ENCODE measurements at regions not wholly inside any gene's neighbourhood (a gene's known extent, or its start where the extent isn't known, plus 50 kb on each side); places are given as distances from the start of the nearest gene placed in this dataset.
"Not testable (repeated sequence)": the region's sequence is repeated elsewhere in the genome, so short reads cannot be mapped to it uniquely, and the experiment has no call there.

GRCh38 chr5:113721171-113721570 is 207.7 kb downstream of the YTHDC2 start:
- DNase-seq (ENCODE audit: low spot score) = no peak

- no peak for DNase-seq (ENCODE audit: low spot score)
Measured at GRCh38 chr5:113723021-113723420, 209.5 kb downstream of the YTHDC2 start.

DNA sequence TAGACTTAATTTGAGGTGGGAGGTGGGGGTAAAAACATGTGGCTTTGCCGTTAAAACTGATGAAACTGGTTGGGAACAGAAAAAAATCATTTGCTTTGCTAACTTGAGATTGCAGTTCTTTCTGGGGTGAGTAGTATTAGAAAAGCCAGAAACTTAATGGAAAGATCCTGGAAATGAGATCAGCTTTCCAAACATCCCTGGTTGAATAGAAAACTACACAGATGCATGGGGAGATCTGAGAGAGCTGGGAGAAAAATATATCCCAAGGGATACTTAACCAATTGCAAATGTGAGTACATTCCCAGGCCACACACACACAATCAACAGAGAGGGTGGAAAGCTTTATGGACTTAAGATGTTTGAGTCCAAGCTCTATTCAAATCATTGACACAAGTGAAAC is 222.3 kb downstream of the YTHDC2 start:
- DNase-seq (ENCODE audit: low spot score) = no peak

- DNase-seq (ENCODE audit: low spot score) = no peak
Measured at GRCh38 chr5:113742176-113742575, 228.7 kb downstream of the YTHDC2 start.

DNA sequence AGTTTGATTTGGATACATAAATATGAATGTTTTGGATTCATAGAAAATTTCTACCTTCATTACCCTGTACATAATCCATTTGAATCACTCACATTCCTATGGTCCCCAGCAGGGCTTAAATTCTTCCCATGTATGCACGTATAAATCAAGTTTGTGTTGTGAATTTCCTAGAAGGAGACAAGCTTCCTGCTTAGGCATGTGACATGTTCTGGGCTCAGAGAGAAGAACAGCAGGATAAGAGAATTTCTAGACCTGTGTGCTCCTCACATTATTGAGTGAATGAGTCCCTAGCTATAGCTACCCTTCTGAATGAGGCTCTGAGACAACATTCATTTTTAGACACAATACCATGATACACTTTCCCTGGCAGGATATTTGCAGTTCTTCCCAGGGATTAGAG is 229.1 kb downstream of the YTHDC2 start:
- no peak for DNase-seq (ENCODE audit: low spot score)

DNA sequence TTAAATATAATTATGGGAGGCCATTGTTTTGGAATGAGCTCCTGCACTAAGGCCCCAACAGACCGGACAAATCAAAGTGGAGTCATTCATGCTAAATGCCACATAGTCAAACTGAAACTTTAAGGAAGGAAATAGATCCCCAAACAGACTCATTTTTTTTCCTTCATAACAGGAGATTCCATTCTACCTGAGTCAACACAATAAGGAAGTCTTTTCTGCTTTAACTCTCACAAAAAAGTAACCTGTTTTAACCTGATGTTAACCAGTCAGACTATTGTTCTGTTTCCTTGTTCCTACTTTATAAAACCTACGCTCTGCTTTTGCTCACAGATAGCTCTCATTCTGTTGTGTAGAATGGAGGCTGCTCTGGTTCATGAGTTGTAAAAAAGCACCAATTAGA is 234.9 kb downstream of the YTHDC2 start:
- DNase-seq (ENCODE audit: low spot score) = no peak

DNA sequence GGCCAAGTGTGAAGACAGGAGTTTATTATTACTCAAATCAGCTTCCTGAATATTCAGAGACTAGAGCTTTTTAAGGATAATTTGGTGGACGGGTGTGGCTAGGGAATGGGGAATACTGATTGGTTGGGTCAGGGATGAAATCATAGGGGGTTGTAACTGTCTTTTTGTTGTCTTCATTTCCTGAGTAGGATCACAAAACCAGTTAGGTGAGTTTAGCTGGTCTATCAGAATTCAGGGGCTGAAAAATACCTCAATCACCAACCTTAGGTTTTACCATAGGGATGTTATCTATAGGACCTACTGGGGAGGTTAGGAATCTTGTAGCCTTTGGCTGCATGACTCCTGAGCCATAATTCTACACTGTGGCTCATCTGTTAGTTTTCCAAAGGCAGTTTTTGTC is 235.8 kb downstream of the YTHDC2 start:
- DNase-seq (ENCODE audit: low spot score) = no peak

- not testable (repeated sequence) for DNase-seq (ENCODE audit: low spot score)
Measured at GRCh38 chr5:113753182-113753581, 239.7 kb downstream of the YTHDC2 start.

- DNase-seq (ENCODE audit: low spot score) = no peak
Measured at GRCh38 chr5:113755516-113755915, 242.0 kb downstream of the YTHDC2 start.

- no peak for DNase-seq (ENCODE audit: low spot score)
Measured at GRCh38 chr5:113757508-113757907, 244.0 kb downstream of the YTHDC2 start.

DNA sequence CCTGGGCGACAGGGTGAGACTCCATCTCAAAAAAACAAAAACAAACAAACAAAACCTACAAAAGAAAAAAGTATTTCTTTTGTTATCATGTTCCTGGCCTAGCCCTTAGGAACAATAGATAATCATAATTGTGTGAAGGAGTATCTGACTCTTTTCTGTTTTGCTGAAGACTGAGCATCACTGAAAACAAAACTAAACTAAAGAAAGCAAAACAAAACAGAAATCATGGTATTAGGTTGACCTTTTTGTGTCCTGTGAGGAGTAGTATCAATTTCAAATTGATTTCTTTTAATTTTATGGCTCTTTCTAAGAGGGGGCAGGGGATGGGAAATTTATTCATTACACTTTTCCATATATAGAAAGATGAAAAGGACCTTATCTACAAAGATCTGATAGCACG is 246.0 kb downstream of the YTHDC2 start:
- no peak for DNase-seq (ENCODE audit: low spot score)

GRCh38 chr5:113760486-113760885 is 247.0 kb downstream of the YTHDC2 start:
- DNase-seq (ENCODE audit: low spot score) = no peak

DNA sequence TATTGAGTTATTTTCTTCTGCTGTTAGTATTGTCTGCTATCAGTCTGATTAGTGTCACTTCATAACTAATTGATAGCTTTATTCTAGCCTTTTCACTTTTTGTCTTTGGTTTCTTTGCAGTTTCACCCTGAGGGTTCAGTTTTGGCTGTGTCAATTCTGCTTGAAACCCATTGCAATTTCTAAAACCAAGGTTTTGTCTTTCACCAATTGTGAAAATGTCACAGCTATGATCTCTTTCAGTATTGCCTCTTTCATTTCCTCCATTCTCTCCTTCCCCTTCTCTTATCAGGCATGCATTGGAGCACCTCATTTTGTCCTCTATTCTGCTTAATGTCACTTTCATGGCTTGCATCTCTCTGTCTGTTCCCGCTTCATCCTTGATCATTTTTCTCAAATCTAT is 248.1 kb downstream of the YTHDC2 start:
- no peak for DNase-seq (ENCODE audit: low spot score)

DNA sequence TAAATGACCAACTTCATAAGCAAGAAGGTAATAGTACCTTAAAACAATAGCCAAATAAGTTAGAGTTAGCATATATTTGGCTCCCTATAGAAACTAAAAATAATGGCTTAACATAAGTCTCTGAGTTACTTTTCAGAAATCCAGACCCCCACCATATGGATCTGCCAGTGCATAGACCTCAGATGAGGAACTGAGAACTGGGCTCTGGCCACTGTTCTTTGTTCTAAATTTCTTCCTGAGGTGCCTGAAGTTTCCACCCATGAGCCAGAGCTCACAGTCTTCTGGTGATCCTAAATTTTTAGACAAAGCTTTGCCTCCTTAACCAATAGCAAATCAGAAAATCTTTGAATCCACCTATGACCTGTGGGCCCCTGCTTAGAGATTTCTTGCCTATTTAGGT is 250.9 kb downstream of the YTHDC2 start:
- DNase-seq (ENCODE audit: low spot score) = no peak

GRCh38 chr5:113766827-113767226 is 253.3 kb downstream of the YTHDC2 start:
- not testable (repeated sequence) for DNase-seq (ENCODE audit: low spot score)

DNA sequence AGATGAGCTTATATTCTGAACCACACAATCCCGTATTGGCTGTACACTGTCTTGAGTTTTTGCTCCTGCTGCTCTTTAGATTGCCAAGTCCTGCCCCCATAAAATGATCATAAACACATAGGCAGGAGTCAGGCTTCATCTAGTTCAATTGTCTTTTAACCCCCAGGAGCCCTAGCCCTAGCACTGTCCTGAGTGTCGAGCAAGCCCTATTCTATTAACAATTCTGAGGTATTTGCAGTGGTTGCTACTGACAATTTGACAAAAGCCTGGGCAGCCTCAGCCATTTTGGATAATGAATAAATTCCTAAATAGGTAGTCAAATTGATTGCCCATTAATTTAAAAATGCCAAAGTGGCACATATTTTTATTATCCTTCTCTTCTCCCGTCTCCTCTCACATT is 257.2 kb downstream of the YTHDC2 start:
- DNase-seq (ENCODE audit: low spot score) = no peak

GRCh38 chr5:113771483-113771882 is 258.0 kb downstream of the YTHDC2 start:
- DNase-seq (ENCODE audit: low spot score) = no peak

GRCh38 chr5:113776168-113776567 is 262.7 kb downstream of the YTHDC2 start:
- DNase-seq (ENCODE audit: low spot score) = no peak

DNA sequence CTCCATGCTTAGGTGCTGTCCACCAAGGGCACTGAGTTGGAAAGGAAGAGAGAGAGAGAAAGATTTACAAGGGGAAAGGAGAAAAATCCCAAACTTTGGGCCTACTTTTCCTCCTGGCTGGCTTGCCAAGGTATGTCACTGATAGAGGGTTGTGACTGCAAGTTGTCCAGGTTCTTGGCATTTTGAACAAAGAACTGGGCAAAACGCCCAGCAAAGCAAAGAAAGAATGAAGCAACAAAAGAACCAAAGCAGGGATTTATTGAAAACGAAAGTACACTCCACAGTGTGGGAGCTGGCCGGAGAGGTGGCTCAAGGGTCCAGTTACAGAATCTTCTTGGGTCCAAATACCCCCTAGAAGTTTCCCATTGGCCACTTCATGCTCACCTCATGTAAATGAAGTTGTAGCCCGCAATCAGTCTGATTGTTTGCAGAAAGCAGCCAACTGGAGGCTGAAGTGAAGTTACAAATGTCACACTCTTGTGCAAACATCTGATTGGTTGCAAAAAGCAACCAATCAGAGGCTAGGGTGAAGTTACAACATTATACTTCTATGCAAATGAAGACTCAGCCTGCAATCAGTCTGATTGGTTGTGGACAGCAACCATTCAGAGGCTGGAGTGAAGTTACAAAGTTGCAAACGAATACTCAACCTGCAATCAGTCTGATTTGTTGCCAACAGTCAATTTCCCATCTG is 263.5 kb downstream of the YTHDC2 start:
- DNase-seq (ENCODE audit: low spot score) = no peak

DNA sequence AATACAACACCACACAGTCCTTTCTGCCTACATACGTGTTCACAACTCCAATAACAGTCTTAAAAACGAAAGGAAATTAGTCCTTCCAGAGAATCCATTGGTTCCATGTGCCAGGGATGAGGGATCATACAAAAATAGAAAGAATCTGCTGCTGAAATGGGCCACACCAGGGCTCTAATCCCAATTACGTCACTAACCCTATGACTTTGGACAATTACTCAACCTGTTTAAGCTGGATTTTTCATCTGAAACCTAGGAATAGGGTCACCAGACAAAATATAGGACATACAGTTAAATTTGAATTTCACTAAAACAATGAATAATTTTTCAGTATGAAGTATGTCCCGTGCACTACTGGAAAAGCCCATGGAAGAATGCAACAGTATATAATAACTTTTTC is 264.7 kb downstream of the YTHDC2 start:
- no peak for DNase-seq (ENCODE audit: low spot score)

- no peak for DNase-seq (ENCODE audit: low spot score)
Measured at GRCh38 chr5:113788141-113788655, 274.7 kb downstream of the YTHDC2 start.

- DNase-seq (ENCODE audit: low spot score) = no peak
Measured at GRCh38 chr5:113789769-113790168, 276.3 kb downstream of the YTHDC2 start.

GRCh38 chr5:113792806-113793205 is 279.3 kb downstream of the YTHDC2 start:
- no peak for DNase-seq (ENCODE audit: low spot score)

DNA sequence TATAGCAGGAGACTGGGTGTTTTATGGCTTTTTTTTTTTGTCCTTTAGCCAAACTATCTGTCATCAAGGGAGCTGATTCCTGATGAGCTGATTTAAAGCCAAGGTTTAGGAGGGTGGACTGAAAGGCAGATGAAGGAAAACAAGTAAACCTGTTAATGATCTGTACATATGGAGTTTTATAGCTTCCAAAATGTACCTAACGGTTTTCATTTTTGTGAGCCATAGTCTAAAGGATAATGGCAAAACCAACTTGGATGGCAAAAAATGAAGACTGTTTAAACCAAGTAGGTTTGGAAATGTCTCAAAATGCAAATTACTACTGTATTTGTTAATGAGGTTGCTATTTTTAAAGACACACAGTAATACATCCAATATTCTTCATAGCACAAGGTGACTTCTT is 281.5 kb downstream of the YTHDC2 start:
- no peak for DNase-seq (ENCODE audit: low spot score)

Measured in AG08395 (cell line).